ENCODE measurements at regions not wholly inside any gene's neighbourhood (a gene's known extent, or its start where the extent isn't known, plus 50 kb on each side); places are given as distances from the start of the nearest gene placed in this dataset.

GRCh38 chr7:20541608-20542349 lies 73.7 kb upstream of the ABCB5 start:
- H3K4me3 Mint-ChIP-seq: no peak overlapping the region
- no peak overlapping the region for H2AK5ac ChIP-seq (ENCODE audit: insufficient read length, low read length)
- H3K9ac ChIP-seq (ENCODE audit: extremely low read depth, insufficient read length, low read length): no peak overlapping the region
- H3K27ac Mint-ChIP-seq: no peak overlapping the region
- H3K9me3 ChIP-seq (ENCODE audit: control insufficient read depth, low read depth, low read length): no peaks in the 10 kb centered on the region
- H3K36me3 Mint-ChIP-seq (ENCODE audit: insufficient read depth in 1 of 3, low read depth in 3 of 3): peaks cover 0 to 4% (median 0%) of the 10 kb centered on the region in 3 experiments; a peak in 2 of 7 replicates
- no peak for DNase-seq
- H3K27me3 Mint-ChIP-seq (ENCODE audit: low read depth): no peaks in the 10 kb centered on the region
- no CpG with 5 or more reads among the region's 6 CpGs for WGBS (ENCODE audit: extremely low coverage, insufficient read length, low lambda C conversion rate)
- H3K4ac ChIP-seq (ENCODE audit: low read depth, low read length): no peak overlapping the region
- no peak overlapping the region for H2BK120ac ChIP-seq (ENCODE audit: low read depth, low read length, poor library complexity, severe bottlenecking)
- H3K18ac ChIP-seq (ENCODE audit: insufficient read length, low read depth, low read length): no peak overlapping the region
- H3K23me2 ChIP-seq (ENCODE audit: insufficient read length, low read depth, low read length, poor library complexity, severe bottlenecking): no peaks in the 10 kb centered on the region
- no peaks in the 10 kb centered on the region for H4K20me1 ChIP-seq (ENCODE audit: control insufficient read depth, insufficient read depth, insufficient read length)
- H2BK5ac ChIP-seq (ENCODE audit: insufficient read length, low read length): no peak overlapping the region
- H3K14ac ChIP-seq (ENCODE audit: insufficient read depth, low read length): no peak overlapping the region
- H3K56ac ChIP-seq (ENCODE audit: insufficient read length, low read depth, low read length): no peak overlapping the region
- H3K27me3 ChIP-seq (ENCODE audit: insufficient read depth, low read length): no peaks in the 10 kb centered on the region
- no peaks in the 10 kb centered on the region for H3K79me1 ChIP-seq (ENCODE audit: insufficient read depth, low read depth, low read length, poor library complexity, severe bottlenecking)
- H2BK15ac ChIP-seq (ENCODE audit: low read depth, low read length): no peak overlapping the region
- no peak overlapping the region for H2BK20ac ChIP-seq (ENCODE audit: low read depth, low read length, poor library complexity, severe bottlenecking)
- H4K91ac ChIP-seq (ENCODE audit: insufficient read length, low read depth, low read length): no peak overlapping the region
- H3K4me2 ChIP-seq (ENCODE audit: insufficient read depth, insufficient read length, low read length): no peak overlapping the region
- TF ChIP-seq, protein P1, sequence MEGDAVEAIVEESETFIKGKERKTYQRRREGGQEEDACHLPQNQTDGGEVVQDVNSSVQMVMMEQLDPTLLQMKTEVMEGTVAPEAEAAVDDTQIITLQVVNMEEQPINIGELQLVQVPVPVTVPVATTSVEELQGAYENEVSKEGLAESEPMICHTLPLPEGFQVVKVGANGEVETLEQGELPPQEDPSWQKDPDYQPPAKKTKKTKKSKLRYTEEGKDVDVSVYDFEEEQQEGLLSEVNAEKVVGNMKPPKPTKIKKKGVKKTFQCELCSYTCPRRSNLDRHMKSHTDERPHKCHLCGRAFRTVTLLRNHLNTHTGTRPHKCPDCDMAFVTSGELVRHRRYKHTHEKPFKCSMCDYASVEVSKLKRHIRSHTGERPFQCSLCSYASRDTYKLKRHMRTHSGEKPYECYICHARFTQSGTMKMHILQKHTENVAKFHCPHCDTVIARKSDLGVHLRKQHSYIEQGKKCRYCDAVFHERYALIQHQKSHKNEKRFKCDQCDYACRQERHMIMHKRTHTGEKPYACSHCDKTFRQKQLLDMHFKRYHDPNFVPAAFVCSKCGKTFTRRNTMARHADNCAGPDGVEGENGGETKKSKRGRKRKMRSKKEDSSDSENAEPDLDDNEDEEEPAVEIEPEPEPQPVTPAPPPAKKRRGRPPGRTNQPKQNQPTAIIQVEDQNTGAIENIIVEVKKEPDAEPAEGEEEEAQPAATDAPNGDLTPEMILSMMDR (conservative IDR thresholded peaks at IDR 0.05): no peak
- no peak overlapping the region for H3K23ac ChIP-seq (ENCODE audit: insufficient read length, low read depth, low read length)
- H4K8ac ChIP-seq (replicated peaks; ENCODE audit: insufficient read length, low read depth, low read length): no peak overlapping the region
- H3T11ph ChIP-seq (ENCODE audit: low read length): no peak overlapping the region
- peaks cover 3% of the 10 kb centered on the region; the same call in 1 of the 2 replicates for H3K4me1 ChIP-seq (ENCODE audit: insufficient read depth, low read length)
- H4K5ac ChIP-seq (ENCODE audit: insufficient read length, low read depth, low read length): no peak overlapping the region
- no peak overlapping the region for H2AFZ ChIP-seq (ENCODE audit: low read length)
- H3K4me1 Mint-ChIP-seq: peaks cover 2 to 3% of the 10 kb centered on the region in 2 experiments
- H2BK12ac ChIP-seq (ENCODE audit: insufficient read length, low read depth, low read length): no peak overlapping the region
- peaks cover 9 to 10% of the 10 kb centered on the region in 2 experiments; a peak in 4 of 5 replicates for H3K9me3 Mint-ChIP-seq
- no peaks in the 10 kb centered on the region for H3K79me2 ChIP-seq (ENCODE audit: insufficient read depth, low read length)
- no peak overlapping the region for H3K27ac ChIP-seq (ENCODE audit: insufficient read length, low read depth, low read length)
